ENCODE measurements at regions not wholly inside any gene's neighbourhood (a gene's known extent, or its start where the extent isn't known, plus 50 kb on each side); places are given as distances from the start of the nearest gene placed in this dataset.
"Not testable (repeated sequence)": the region's sequence is repeated elsewhere in the genome, so short reads cannot be mapped to it uniquely, and the experiment has no call there.

DNA sequence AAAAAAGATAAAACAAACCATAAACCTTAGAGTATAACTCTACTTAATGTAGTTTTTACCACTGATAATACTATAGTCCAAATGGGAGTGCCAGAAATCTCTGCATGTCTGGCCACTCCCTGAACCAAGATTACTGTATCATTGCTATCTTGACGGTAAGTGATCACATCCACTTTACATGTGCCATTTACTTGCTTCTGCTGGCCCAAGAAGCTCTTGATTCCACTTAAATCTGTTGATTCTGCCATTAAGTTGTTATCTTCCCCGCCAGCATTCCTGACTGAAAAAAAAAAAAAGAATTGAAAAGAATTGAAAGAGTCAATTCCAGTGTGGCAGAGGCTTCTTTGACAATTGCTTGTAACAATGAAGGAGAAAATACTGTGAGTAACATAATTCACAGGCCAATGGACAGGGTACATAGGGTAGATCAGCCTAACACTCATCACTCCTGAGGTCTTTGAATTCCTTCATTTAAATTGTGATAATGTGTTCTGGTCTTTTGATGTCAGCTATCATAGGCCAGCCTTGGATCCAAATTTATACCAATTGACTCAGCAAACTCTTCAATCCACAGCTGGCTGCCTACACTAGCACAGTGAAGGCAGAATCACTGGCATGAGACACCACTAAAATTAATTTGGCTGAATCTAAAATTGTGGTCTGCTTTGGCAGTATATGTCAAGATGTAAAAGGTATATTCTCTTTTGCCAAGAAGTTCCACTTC, 665.2 kb upstream of the FLRT2 start:
- DNase-seq (ENCODE audit: low read depth in 2 of 3, low spot score in 2 of 3): no peak

GRCh38 chr14:84871734-84872133, 658.2 kb upstream of the FLRT2 start:
- DNase-seq (ENCODE audit: low read depth in 2 of 3, low spot score in 2 of 3): no peak

DNA sequence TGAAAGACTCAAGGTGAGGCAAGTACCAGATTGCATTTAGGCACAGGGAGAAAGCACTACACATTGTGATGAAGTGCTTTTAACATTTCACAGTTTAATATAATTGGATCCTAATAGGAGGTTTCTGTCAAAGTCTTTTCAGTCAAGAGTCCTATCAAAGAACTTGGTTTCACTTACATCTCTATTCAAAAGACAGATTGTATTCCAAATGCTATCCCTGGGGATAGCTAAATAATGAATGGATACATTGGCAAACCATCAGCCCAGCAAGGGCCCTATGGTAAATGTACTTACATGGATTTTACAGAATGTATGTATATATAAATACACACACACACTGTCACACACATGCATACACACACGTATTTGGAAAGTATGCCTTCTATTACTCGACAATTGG, 655.5 kb upstream of the FLRT2 start:
- DNase-seq (ENCODE audit: low read depth in 2 of 3, low spot score in 2 of 3): no peak

GRCh38 chr14:84877061-84877460, 652.9 kb upstream of the FLRT2 start:
- DNase-seq (ENCODE audit: low read depth in 2 of 3, low spot score in 2 of 3): no peak

DNA sequence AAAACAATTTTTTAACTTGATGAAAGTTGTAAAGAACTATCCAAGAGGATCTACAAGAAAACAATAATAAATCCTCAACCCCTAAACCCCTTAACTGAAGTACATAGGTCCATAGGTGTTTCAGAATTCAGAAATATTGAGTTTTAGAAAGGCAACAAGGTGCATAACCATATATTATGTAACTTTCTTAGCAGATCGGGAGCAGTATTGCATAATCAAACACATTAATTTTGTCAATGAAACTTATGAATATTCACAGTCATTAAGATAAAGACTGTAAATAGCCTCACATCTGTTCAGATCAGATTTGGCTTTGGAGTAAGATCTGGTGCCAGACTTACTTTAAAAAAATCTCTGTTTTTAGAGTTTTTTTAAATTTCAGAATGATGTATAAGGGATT, 647.1 kb upstream of the FLRT2 start:
- DNase-seq (ENCODE audit: low read depth in 2 of 3, low spot score in 2 of 3): no peak

DNA sequence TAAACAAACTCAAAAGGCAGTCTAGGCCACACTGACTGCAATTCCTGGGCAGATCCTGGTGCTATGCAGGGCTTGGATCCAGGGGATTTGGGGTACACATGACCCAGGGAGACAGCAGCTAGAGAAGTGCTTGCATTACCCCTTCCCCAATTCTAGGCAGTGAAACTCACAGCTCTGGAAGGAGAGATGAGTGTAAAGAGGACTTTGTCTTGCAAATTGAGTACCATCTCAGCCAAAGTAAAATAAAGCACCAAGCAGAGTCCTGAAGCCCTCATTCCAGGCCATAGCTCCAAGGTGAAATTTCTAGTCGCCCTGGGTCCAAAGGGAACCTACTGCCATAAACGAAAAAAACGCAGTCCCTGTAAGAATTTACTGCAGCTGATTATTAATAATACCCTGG, 644.9 kb upstream of the FLRT2 start:
- no peak for DNase-seq (ENCODE audit: low read depth in 2 of 3, low spot score in 2 of 3)

DNA sequence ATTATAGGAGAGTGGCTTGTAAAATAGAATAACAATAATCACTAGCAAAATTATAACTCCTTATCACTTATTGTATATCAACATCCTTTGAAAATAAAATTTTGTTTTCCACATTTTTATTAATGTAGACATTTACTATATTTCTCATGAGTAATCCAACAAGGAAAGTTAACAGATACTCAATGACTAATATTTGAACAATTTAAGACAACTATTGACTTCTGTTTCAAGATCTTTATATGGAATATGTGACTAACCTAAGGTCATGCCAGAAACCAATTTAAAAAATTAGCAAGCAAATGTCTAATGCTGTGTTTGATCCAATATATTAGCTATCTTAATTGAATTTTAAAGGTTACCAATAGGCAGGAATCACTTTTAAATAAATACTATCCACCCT, 638.5 kb upstream of the FLRT2 start:
- no peak for DNase-seq (ENCODE audit: low read depth in 2 of 3, low spot score in 2 of 3)

GRCh38 chr14:84894254-84894653, 635.7 kb upstream of the FLRT2 start:
- no peak for DNase-seq (ENCODE audit: low read depth in 2 of 3, low spot score in 2 of 3)

- DNase-seq (ENCODE audit: low read depth in 2 of 3, low spot score in 2 of 3): no peak
Observed at GRCh38 chr14:84922370-84922769, 607.6 kb upstream of the FLRT2 start.

- no peak for DNase-seq (ENCODE audit: low read depth in 2 of 3, low spot score in 2 of 3)
Observed at GRCh38 chr14:84926656-84927055, 603.3 kb upstream of the FLRT2 start.

DNA sequence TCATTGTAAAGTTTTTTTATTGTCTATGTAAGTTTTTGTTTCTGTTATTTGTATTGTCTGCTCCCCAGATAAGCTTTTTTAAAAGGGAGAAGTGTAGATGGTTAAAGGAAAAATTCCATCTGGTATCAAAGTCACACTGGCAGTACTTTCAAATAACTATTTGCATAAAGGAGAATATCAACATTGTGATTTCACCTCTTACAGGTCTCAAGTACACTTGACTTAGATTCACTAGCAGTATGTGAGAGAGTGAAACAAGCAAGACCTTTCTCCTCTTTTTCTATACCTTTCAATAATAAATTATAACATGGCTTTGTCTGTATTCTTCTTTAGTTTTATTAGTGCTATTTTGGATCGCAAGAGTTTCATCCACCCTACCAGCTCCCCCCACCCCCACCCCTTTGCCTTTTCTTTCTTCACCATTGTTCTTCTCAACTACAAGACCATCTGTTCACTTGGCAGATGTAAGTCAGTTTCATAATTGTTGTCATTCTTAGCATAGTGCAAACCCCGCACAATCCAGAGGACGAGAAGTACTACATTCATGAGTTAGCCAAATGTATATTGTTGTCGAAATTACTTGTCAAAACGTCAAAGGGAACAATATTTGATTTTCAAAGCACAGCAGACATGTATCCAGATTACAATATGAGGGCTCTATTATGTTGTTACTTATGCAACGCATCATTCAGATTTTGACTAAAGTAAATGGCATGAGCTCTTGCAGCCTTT, 602.7 kb upstream of the FLRT2 start:
- DNase-seq (ENCODE audit: low read depth in 2 of 3, low spot score in 2 of 3): no peak

DNA sequence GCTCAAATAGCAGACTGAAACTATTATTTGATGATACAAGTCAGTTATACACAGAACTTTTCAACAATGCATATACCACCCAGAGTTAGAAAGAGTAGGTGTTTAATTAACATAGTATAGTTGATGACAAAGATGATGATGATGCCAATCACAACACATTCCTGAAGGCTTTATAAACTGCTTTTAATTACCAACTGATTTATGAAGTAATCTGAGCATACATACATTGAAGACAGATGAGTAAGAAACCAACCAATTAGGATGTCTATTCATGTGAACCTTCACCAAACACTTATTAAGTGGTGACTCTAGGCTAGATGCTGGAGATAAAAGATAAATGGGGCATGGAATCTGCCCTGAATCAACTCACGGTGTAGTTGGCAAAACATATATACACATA, 600.9 kb upstream of the FLRT2 start:
- DNase-seq (ENCODE audit: low read depth in 2 of 3, low spot score in 2 of 3): no peak

- no peak for DNase-seq (ENCODE audit: low read depth in 2 of 3, low spot score in 2 of 3)
Observed at GRCh38 chr14:84929834-84930233, 600.1 kb upstream of the FLRT2 start.

- DNase-seq (ENCODE audit: low read depth in 2 of 3, low spot score in 2 of 3): no peak
Observed at GRCh38 chr14:84937016-84937415, 592.9 kb upstream of the FLRT2 start.

DNA sequence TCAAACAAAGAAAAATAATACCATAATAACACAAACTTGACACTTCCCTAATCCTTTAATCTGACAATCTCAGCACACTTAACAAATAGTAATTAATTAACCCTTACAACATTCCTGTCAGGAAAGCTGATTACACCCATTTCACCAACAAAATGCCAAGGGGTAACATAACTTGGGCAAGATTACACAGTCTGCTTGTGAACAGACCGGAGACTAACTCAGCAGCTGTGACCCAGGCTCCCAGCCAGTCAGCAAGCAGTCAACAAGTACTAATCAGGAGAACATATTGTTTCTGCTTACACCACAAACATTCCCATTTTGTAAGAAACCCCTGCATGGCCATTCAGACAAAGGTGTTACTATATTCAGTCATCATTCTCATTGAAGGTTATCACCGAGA, 592.5 kb upstream of the FLRT2 start:
- DNase-seq (ENCODE audit: low read depth in 2 of 3, low spot score in 2 of 3): no peak

DNA sequence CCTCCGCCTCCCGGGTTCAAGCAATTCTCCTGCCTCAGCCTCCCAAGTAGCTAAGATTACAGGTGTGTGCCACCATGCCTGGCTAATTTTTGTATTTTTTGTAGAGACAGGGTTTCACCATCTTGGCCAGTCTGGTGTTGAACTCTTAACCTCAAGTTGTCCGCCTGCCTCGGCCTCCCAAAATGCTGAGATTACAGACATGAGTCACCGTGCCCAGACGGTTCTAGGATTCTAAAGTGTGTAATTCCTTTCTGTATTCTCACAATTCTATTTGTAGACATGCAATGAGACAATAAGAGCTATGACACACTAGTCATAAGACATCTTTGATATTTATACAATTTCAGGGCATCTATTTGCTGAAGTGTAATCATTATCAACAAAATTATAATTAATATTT, 585.0 kb upstream of the FLRT2 start:
- not testable (repeated sequence) for DNase-seq (ENCODE audit: low read depth in 2 of 3, low spot score in 2 of 3)

- DNase-seq (ENCODE audit: low read depth in 2 of 3, low spot score in 2 of 3): no peak
Observed at GRCh38 chr14:84959851-84960520, 570.0 kb upstream of the FLRT2 start.

- no peak for DNase-seq (ENCODE audit: low read depth in 2 of 3, low spot score in 2 of 3)
Observed at GRCh38 chr14:84961637-84962036, 568.3 kb upstream of the FLRT2 start.

- no peak for DNase-seq (ENCODE audit: low read depth in 2 of 3, low spot score in 2 of 3)
Observed at GRCh38 chr14:84963518-84963917, 566.4 kb upstream of the FLRT2 start.

DNA sequence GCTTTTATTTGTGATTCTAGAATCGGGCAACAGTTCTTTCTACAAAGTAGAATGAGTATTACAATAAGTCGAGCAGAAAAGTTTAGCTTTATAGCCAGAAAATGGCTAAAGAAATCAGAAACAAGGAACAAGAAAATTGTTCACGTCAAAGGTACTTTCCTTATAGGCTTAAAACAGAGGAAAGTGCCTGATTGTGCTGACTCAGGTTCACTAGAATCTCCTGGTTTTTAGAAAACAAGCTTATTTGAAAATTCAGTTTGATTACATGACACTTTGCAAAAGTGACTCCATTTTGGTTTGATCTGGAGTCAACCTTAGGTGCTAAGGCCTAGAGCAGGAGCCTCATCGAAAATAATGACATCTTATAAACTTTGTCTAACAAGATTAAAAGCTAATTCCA, 564.7 kb upstream of the FLRT2 start:
- DNase-seq (ENCODE audit: low read depth in 2 of 3, low spot score in 2 of 3): no peak

DNA sequence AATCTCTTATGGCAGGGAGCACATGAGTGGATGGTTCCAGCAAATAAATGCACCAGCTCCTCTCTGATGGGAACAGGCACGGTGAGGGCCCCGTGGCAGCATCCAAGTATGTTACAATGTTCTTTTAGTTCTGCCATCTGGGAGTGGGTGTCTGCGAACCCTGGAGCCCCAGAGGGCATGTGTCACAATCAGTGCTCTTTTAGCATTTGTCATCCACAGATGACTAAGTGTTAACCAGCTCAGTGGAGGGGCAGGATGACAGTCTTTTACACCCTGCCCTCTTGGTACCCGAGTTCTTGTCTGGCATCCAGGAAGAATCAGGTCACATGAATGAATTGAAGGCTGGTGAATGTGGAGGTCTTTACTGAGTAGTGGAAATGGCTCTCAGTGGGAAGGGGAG, 560.4 kb upstream of the FLRT2 start:
- DNase-seq (ENCODE audit: low read depth in 2 of 3, low spot score in 2 of 3): no peak

DNA sequence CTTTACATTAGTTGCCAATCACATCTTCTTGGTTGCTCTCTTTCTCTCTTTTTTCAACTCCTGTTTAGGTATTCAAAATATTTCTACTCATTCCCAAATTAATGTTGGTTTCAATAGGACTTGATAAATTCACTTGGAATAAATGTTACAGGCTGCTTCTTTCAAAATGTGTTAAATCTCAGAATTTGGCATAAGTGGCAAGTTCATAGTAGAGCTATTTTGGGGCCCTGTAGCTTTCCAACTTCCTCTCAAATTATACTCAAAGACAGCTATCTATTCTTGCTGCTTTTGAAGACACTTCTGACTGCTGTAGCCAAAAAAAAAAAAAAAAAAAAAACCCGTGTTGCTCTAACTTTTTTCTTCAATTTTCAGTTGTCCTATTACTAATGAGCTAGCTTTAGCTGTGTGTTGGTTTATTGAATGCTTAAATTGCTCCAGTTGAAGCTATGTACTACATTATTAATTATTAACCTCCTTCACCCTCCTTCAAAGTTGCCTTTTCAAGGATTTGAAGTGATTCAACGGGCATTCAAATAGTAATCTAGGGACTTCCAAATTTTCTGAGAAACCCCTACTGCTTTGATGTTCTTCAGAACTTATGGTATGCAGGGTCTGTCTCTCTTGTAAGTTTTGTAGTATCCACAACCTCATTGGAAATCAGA, 554.6 kb upstream of the FLRT2 start:
- no peak for DNase-seq (ENCODE audit: low read depth in 2 of 3, low spot score in 2 of 3)

Measured in activated CD8-positive, alpha-beta memory T cell treated with anti-CD3 and anti-CD28 coated beads for 48 hours (primary cell).